ENCODE measurements at regions not wholly inside any gene's neighbourhood (a gene's known extent, or its start where the extent isn't known, plus 50 kb on each side); places are given as distances from the start of the nearest gene placed in this dataset.

DNA sequence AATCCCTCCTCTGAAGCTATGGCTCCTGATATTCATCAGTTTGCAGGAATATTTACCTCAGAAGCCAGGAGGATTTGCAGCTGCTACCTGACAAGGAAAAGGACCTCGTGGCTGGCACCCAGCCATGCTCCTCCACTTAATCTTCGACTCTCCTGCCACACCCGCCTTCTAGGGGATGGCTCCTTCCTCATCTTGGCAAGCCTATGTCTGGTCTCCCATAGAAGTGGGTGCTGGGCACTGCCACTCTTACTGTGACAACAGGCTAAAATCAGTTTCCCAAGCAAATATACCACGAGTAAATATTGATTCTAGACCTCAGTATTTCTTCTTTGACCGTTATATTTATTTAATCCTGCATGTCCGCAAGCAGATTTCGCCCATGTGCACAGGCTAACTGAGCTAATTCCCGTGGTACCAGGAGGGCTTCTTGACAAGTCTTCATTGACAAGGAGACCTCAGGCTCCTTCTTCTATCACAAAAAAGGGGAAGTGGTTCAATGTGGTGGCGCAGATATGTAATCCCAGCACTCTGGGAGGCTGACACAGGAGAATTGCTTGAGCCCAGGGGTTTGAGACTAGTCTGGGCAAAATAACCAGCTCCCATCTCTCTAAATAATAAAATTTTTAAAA, 52.6 kb upstream of the DCTD start:
- TF ChIP-seq, protein P1, sequence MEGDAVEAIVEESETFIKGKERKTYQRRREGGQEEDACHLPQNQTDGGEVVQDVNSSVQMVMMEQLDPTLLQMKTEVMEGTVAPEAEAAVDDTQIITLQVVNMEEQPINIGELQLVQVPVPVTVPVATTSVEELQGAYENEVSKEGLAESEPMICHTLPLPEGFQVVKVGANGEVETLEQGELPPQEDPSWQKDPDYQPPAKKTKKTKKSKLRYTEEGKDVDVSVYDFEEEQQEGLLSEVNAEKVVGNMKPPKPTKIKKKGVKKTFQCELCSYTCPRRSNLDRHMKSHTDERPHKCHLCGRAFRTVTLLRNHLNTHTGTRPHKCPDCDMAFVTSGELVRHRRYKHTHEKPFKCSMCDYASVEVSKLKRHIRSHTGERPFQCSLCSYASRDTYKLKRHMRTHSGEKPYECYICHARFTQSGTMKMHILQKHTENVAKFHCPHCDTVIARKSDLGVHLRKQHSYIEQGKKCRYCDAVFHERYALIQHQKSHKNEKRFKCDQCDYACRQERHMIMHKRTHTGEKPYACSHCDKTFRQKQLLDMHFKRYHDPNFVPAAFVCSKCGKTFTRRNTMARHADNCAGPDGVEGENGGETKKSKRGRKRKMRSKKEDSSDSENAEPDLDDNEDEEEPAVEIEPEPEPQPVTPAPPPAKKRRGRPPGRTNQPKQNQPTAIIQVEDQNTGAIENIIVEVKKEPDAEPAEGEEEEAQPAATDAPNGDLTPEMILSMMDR (IDR thresholded peaks at IDR 0.05; ENCODE audit: low read depth, low read length): no peak
- no peak for TF ChIP-seq POLR2A (IDR thresholded peaks at IDR 0.05; ENCODE audit: extremely low read depth, insufficient read length)
- TF ChIP-seq, protein P2, sequence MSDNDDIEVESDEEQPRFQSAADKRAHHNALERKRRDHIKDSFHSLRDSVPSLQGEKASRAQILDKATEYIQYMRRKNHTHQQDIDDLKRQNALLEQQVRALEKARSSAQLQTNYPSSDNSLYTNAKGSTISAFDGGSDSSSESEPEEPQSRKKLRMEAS (IDR thresholded peaks at IDR 0.05; ENCODE audit: low read depth, low read length): no peak
- 0 out of 2 replicates have a peak, but pooled peaks have one; percentile 28 for TF ChIP-seq MYC (IDR thresholded peaks at IDR 0.05; ENCODE audit: low read depth, low read length)

All from NB4 (cell line).